ENCODE measurements at regions not wholly inside any gene's neighbourhood (a gene's known extent, or its start where the extent isn't known, plus 50 kb on each side); places are given as distances from the start of the nearest gene placed in this dataset.

DNA sequence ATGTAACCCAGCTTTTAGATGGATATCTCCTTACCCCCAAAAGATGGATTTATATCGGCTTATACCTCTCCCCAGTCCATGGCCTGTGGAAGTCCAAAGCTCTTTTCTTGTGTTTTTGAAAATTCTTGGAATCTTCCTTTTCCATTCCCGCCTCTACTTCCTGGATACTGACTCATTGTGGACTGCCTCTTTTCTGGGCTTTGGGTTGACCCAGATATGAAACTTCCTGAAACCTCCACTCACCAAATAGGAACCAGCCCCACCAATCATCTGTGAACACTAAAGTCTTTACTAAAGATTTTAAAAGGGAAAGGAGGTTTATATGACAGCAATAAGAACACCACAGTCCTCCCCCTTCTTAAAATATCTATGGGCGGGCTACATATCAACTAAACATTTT, 163.4 kb upstream of the SYN3 start:
- H3K4me3 ChIP-seq (ENCODE audit: low read length): peak overlapping the region; percentile 25
- no peaks in the 10 kb centered on the region for H3K9me3 ChIP-seq (ENCODE audit: low read depth, low read length)

DNA sequence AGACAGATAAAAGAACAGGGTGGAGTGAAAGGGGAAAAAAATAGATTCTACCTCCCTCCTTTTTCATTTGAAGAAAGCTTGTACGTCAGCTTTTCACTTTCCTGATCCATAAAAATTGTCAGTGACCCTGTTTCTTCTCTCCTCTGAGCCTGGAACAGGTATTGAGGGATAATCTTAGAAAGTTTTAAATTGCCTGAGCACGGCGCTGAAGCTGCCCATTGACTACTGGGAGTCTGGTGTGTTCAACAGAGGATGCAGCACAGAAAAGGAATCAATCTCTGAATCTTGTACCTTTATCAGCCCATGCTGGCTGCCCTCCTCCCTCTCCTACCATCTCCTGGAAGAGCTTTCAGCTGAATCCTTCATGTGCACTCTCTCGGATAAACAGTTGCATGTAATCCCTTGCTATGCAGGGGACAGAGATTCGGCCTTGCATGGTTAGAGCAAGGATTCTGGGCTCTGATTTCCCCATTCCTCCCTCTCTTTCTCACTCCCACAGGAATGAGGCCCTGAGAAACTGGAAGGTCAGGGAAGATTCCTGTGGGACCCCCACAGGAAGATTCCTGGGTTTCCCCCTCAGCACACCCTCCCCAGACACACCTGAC, 162.4 kb upstream of the SYN3 start:
- Histone ChIP-seq H3K4me1 (ENCODE audit: insufficient read depth, low read length) (no peaks in the 10 kb centered on the region), H3K27me3 (ENCODE audit: insufficient read depth, low read length) (no peaks in the 10 kb centered on the region), H3K4me3 (ENCODE audit: low read length) (peak overlapping the region; percentile 25), H3K9me3 (ENCODE audit: low read depth, low read length) (no peaks in the 10 kb centered on the region)

More for the DNA sequence above, 163.4 kb upstream of the SYN3 start:
- no peaks in the 10 kb centered on the region for H3K27me3 ChIP-seq (ENCODE audit: insufficient read depth, low read length)
- no peaks in the 10 kb centered on the region for H3K4me1 ChIP-seq (ENCODE audit: insufficient read depth, low read length)

DNA sequence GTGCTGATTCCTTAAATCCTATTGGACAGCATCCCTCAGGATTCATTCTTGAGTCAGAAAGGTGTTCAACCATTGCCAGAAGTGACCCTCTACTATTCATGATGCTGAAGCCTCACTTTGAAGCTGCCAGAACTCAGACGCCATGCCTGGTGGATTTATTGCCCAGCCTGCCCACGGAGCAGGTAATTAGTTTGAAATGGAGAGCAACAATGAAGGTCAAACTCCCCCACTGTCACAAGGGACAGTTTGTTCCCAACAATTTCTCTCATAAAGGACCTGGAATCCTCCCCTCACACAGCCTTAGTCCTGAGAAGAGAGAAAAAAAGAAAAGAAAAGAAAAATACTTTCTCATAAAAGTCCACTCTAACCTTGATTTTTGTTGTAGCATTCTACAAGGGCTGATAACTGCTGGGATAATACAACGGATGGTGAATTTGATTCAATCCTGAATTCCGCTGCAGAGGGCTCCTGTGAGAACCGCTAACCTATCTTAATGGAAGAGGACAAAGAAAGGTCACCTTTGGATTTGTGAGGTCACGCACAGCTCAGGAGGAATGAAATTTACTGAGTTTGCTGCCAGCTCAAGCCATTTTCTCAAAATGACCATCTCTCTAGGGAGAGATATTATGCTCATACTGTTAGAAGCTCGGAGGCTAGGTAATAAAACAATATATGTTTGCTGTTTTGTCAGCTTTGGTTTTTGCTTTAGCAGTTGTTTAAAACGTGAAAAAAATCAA, 161.6 kb upstream of the SYN3 start:
- H3K9me3 ChIP-seq (ENCODE audit: low read depth, low read length): no peaks in the 10 kb centered on the region
- H3K27me3 ChIP-seq (ENCODE audit: insufficient read depth, low read length): no peaks in the 10 kb centered on the region
- H3K4me1 ChIP-seq (ENCODE audit: insufficient read depth, low read length): no peaks in the 10 kb centered on the region
- H3K4me3 ChIP-seq (ENCODE audit: low read length): no peak overlapping the region

DNA sequence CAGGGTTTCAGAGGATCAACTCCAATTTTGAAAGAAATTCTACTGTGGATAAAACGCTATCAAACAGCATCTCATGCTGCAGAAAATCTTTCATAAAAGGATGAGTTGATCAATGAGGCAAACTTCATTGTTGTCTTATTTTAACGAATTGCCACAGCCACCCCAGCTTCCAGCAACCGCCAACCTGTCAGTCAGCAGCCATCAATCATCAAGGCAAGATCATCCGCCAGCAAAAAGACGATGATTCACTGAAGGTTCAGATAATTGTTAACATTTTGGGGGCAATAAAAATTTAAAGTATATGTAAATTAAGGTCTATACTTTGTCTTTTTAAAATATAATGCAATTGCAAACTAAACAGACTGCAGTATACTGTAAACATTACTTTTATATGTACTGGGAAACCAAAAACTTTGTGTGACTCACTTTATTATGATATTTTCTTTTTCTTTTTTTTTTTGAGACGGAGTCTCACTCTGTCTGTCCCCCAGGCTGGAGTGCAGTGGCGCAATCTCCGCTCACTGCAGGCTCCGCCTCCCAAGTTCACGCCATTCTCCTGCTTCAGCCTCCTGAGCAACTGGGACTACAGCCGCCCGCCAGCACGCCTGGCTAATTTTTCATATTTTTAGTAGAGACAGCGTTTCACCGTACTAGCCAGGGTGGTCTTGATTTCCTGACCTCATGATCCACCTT, 155.3 kb upstream of the SYN3 start:
- Histone ChIP-seq H3K27me3 (ENCODE audit: insufficient read depth, low read length) (no peaks in the 10 kb centered on the region), H3K9me3 (ENCODE audit: low read depth, low read length) (no peaks in the 10 kb centered on the region), H3K4me3 (ENCODE audit: low read length) (no peak overlapping the region), H3K4me1 (ENCODE audit: insufficient read depth, low read length) (no peaks in the 10 kb centered on the region)

DNA sequence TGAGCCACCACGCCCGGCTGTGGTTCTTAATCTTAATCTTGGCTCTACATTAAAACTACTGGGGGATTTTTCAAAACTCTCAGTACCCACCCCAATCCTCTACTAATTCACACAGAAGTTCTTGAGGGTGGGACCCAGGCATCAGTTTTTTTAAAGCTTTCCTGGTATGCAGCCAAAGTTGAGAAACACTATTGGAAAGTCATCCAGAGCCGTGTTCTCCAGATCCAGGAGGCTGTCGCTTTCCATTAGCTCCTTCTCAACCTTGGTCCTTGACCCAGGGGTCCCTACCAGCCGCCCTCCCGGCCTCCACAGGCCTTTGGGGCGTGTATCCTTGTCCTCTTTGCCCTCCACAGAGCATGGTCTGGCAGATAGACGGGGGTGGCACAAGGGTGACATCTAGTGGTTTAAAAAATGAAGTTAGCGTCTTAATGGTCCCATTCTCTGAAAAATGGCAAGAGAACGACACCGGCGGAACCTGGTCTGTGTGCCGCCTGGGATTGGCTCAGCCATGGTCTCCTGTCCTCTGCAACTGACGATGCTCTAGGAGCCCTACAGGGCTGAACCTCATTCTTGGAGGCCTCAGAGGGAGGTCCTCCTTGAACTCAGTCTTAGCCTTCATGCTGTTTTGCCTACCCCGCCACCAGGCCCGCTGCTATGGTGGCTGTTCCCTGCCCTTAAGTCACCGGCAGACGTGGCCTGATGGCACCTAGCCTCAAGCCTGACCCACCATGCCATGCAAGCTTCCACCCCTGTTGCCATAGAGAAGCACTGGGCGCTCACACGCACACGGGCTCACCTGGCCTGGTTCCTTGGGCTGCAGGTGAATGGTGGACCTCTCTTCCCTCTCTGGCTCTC, 152.0 kb upstream of the SYN3 start:
- Histone ChIP-seq H3K9me3 (ENCODE audit: low read depth, low read length) (no peaks in the 10 kb centered on the region), H3K4me1 (ENCODE audit: insufficient read depth, low read length) (no peaks in the 10 kb centered on the region), H3K27me3 (ENCODE audit: insufficient read depth, low read length) (no peaks in the 10 kb centered on the region), H3K4me3 (ENCODE audit: low read length) (no peak overlapping the region)

DNA sequence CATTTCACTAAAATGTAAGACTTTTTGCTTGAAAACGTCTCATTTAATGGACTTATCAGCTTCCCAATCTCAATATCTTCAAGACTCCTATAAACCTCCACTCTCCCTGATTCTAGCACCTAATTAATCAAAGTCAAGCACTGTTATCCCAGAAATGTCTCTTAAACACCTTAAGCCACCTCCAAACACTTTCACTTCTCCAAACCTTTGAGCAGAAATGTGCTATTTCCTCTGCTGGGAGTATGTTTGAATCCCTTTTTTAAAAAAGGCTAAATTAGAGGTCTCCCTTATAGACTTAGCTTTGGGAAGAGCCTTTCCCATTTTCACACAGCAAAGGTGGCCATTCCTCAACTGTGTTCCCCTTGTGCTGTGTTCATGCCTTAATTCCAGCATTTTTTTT, 146.2 kb upstream of the SYN3 start:
- H3K9me3 ChIP-seq (ENCODE audit: low read depth, low read length): no peaks in the 10 kb centered on the region
- H3K4me3 ChIP-seq (ENCODE audit: low read length): no peak overlapping the region
- no peaks in the 10 kb centered on the region for H3K27me3 ChIP-seq (ENCODE audit: insufficient read depth, low read length)
- H3K4me1 ChIP-seq (ENCODE audit: insufficient read depth, low read length): peaks cover 6% of the 10 kb centered on the region

DNA sequence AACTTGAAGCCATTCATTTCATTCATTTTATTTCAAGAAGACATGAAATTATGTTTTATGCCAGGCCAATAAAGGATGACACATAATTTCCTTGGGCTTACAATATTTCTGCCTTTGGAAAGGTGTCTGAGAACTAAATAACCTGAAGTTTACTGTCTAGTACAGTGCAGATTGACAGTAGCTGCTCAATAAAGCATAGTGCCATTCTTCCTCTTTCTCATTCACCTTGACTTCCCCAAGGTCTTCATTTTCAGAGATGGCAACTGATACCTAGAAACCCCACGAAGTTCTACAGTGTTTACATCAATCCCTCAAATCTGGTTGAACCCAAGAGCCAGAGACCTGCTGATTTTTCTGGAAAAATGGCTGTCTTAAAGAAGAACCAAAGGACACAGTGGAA, 144.3 kb upstream of the SYN3 start:
- H3K4me3 ChIP-seq (ENCODE audit: low read length): no peak overlapping the region
- H3K4me1 ChIP-seq (ENCODE audit: insufficient read depth, low read length): peaks cover 6% of the 10 kb centered on the region
- H3K27me3 ChIP-seq (ENCODE audit: insufficient read depth, low read length): no peaks in the 10 kb centered on the region
- H3K9me3 ChIP-seq (ENCODE audit: low read depth, low read length): no peaks in the 10 kb centered on the region

DNA sequence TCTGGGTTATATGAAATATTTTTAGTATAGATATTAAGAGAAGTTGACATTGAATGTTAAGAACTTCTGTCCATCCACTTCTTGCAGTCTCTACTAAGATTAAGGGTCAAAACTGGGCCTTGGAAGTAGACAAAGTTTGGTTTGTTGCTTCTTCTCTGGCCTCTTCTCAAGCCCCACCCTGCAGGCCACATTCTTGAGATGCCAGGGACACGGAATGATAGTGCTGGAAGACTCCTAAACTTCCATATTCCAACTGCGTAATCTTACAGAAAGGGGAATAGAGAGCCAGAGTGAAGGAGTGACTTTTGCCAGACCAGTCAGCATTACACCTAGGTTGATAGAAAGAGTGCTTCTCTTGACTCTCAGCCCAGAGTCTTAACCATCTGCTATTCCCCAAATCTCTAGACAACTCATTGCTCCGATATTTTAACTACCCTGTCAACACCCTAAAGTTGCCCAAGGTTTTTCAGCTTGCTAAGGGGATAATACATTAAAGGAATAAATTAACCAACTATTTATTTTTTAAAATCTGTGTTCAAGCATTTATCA, 136.4 kb upstream of the SYN3 start:
- Histone ChIP-seq H3K4me1 (ENCODE audit: insufficient read depth, low read length) (no peaks in the 10 kb centered on the region), H3K27me3 (ENCODE audit: insufficient read depth, low read length) (no peaks in the 10 kb centered on the region), H3K4me3 (ENCODE audit: low read length) (no peak overlapping the region), H3K9me3 (ENCODE audit: low read depth, low read length) (no peaks in the 10 kb centered on the region)

DNA sequence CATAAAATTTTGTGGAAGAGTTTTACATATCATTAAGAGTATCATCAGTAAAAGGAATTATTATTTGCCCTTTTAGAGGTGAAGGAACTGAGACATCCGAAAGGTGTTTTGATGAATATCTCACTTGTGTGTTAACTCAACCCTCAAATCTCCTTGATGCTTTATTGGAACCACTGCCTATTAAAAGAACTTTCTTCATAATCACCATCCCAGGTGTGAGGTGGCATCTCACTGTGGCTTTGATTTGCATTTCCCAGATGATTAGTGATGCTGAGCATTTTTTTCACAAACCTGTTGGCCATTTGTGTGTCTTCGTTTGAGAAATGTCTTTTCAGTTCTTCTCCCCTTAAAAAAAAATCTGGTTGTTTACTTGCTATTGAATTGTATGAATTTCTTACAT, 134.0 kb upstream of the SYN3 start:
- Histone ChIP-seq H3K27me3 (ENCODE audit: insufficient read depth, low read length) (no peaks in the 10 kb centered on the region), H3K9me3 (ENCODE audit: low read depth, low read length) (no peaks in the 10 kb centered on the region), H3K4me1 (ENCODE audit: insufficient read depth, low read length) (no peaks in the 10 kb centered on the region), H3K4me3 (ENCODE audit: low read length) (no peak overlapping the region)

DNA sequence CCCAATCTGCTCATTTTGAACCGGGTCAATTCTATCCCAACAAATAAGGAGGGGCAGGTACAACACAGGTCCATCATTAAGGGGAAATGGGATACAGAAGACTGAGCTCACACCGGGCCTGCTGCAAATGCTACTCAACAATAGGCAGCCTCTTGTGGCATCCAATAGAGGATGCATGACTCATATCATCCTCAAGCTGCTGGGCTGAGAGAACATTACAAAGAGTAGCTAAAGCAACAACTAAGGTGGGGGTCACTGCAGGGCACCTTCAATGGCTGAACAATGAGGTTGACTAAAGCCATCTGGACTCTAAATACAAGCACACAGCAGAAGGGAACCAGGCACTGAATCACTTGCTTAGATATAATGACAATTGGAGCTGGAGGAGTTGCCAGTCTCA, 130.1 kb upstream of the SYN3 start:
- no peaks in the 10 kb centered on the region for H3K27me3 ChIP-seq (ENCODE audit: insufficient read depth, low read length)
- no peaks in the 10 kb centered on the region for H3K4me1 ChIP-seq (ENCODE audit: insufficient read depth, low read length)
- no peak overlapping the region for H3K4me3 ChIP-seq (ENCODE audit: low read length)
- no peaks in the 10 kb centered on the region for H3K9me3 ChIP-seq (ENCODE audit: low read depth, low read length)

DNA sequence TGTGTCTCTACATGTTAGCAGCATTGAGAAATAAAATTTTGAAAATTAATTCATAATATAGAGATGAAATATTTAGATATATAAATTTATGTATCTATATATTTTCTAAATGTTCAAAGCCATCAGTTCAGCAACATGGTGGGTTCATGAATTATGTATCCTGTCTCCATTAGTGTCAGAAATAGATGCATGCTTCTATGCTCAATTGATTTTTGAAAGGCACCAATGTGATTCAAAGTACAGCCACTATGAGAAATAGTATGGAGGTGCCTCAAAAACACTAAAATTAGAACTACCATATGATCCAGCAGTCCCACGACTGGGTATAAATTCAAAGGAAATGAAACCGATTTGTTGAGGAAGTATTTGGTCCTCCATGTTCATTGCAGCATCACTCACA, 128.6 kb upstream of the SYN3 start:
- no peaks in the 10 kb centered on the region for H3K27me3 ChIP-seq (ENCODE audit: insufficient read depth, low read length)
- no peaks in the 10 kb centered on the region for H3K4me1 ChIP-seq (ENCODE audit: insufficient read depth, low read length)
- H3K9me3 ChIP-seq (ENCODE audit: low read depth, low read length): no peaks in the 10 kb centered on the region
- H3K4me3 ChIP-seq (ENCODE audit: low read length): no peak overlapping the region

DNA sequence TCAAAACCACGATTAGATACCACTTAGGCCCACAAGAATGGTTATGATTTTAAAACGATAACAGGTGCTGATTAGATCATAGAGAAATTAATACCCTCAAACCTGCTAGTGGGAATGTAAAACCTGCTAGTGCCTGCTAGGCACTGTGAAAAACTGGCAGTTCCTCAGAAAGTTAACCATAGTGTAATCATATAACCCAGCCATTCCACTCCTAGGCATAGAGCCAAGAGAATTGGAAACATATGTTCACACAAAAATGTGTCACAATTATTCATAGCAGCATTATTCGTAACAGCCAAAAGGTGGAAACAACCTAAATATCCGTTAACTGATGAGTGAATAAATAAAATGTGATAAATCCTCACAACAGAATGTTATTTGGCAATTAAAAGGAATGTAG, 122.2 kb upstream of the SYN3 start:
- Histone ChIP-seq H3K4me3 (ENCODE audit: low read length) (no peak overlapping the region), H3K4me1 (ENCODE audit: insufficient read depth, low read length) (no peaks in the 10 kb centered on the region), H3K9me3 (ENCODE audit: low read depth, low read length) (no peaks in the 10 kb centered on the region), H3K27me3 (ENCODE audit: insufficient read depth, low read length) (no peaks in the 10 kb centered on the region)

DNA sequence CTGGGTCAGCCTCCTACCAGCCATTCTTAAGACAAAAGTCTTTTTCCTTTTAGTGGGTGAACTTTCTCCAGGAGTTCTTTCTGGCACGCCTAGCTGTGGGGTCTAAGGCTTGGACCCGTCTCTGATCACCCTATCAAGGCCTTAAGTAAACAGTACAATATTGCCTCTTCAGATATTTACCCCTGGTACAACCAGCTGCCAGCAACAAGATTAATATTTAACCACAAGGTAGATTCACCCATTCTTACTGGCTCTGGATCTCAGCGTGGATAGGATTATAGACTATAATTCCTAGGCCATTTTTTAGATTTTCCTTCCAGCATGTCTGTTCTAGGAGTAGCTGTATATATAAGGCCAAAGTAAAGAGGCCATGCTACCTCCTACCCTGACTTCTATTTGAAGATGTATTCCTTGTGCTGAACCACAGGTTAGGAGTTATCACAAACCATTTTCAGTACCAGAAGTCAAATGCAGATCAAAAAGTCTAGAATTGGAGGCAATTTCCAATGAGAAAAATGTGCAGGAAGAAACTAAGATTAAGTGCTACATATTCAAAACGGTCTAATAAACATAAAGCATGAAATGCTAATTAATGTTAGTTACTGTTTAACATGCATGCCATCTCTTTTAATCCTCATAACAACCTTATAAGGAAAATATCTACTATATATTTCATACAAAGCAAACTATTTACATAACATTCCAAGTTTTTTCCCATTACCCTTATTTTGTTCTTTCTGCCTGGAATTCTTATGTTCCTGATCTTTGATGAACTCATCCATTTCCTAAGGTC, 110.0 kb upstream of the SYN3 start:
- Histone ChIP-seq H3K9me3 (ENCODE audit: low read depth, low read length) (no peaks in the 10 kb centered on the region), H3K4me3 (ENCODE audit: low read length) (no peak overlapping the region), H3K27me3 (ENCODE audit: insufficient read depth, low read length) (no peaks in the 10 kb centered on the region), H3K4me1 (ENCODE audit: insufficient read depth, low read length) (no peaks in the 10 kb centered on the region)

DNA sequence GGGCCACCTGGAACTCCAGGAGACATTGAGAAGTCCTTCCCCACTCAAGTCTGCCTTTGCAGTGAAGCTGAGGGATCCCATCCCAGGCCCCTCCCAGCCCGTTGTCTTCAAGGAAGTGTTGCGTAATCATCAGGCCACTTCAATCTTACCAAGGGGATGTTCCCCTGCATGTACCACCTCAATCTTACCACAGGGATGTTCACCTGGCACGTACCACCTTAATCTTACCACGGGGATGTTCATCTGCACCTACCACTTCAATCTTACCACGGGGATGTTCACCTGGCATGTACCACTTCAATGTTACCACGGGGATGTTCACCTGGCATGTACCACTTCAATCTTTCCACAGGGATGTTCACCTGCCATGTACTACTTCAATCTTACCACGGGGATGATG, 108.0 kb upstream of the SYN3 start:
- no peaks in the 10 kb centered on the region for H3K4me1 ChIP-seq (ENCODE audit: insufficient read depth, low read length)
- no peaks in the 10 kb centered on the region for H3K9me3 ChIP-seq (ENCODE audit: low read depth, low read length)
- no peak overlapping the region for H3K4me3 ChIP-seq (ENCODE audit: low read length)
- H3K27me3 ChIP-seq (ENCODE audit: insufficient read depth, low read length): no peaks in the 10 kb centered on the region

Measured in mononuclear cell (primary cell).